ENCODE measurements at regions not wholly inside any gene's neighbourhood (a gene's known extent, or its start where the extent isn't known, plus 50 kb on each side); places are given as distances from the start of the nearest gene placed in this dataset.

- TF ChIP-seq FOXP2 (optimal IDR thresholded peaks at IDR 0.05; ENCODE audit: borderline replicate concordance, extremely low read depth, extremely low read length, insufficient read depth) (no peak), SIN3A (IDR thresholded peaks at IDR 0.05; ENCODE audit: borderline replicate concordance, insufficient read depth, low read length) (no peak), REST (IDR thresholded peaks at IDR 0.05; ENCODE audit: insufficient read depth in 1 of 2, low read depth in 2 of 2, low read length in 2 of 2) (no peak), TAF1 (IDR thresholded peaks at IDR 0.05; ENCODE audit: borderline replicate concordance, insufficient read depth, low read length) (no peak), POLR2AphosphoS5 (IDR thresholded peaks at IDR 0.05; ENCODE audit: low read depth, low read length) (no peak)
These were observed 537.3 kb upstream of the PLXNA2 start for GRCh38 chr1:208781391-208782045.

- TF ChIP-seq FOXP2 (optimal IDR thresholded peaks at IDR 0.05; ENCODE audit: borderline replicate concordance, extremely low read depth, extremely low read length, insufficient read depth) (no peak), SIN3A (IDR thresholded peaks at IDR 0.05; ENCODE audit: borderline replicate concordance, insufficient read depth, low read length) (no peak), POLR2AphosphoS5 (IDR thresholded peaks at IDR 0.05; ENCODE audit: low read depth, low read length) (no peak), REST (IDR thresholded peaks at IDR 0.05; ENCODE audit: insufficient read depth in 1 of 2, low read depth in 2 of 2, low read length in 2 of 2) (no peak), TAF1 (IDR thresholded peaks at IDR 0.05; ENCODE audit: borderline replicate concordance, insufficient read depth, low read length) (no peak)
These were observed 538.0 kb upstream of the PLXNA2 start for GRCh38 chr1:208782186-208782585.

GRCh38 chr1:208785629-208786028, 541.4 kb upstream of the PLXNA2 start:
- TF ChIP-seq POLR2AphosphoS5 (IDR thresholded peaks at IDR 0.05; ENCODE audit: low read depth, low read length) (no peak), FOXP2 (optimal IDR thresholded peaks at IDR 0.05; ENCODE audit: borderline replicate concordance, extremely low read depth, extremely low read length, insufficient read depth) (no peak), SIN3A (IDR thresholded peaks at IDR 0.05; ENCODE audit: borderline replicate concordance, insufficient read depth, low read length) (no peak), REST (IDR thresholded peaks at IDR 0.05; ENCODE audit: insufficient read depth in 1 of 2, low read depth in 2 of 2, low read length in 2 of 2) (no peak), TAF1 (IDR thresholded peaks at IDR 0.05; ENCODE audit: borderline replicate concordance, insufficient read depth, low read length) (no peak)

GRCh38 chr1:208787219-208787618, 543.0 kb upstream of the PLXNA2 start:
- TF ChIP-seq TAF1 (IDR thresholded peaks at IDR 0.05; ENCODE audit: borderline replicate concordance, insufficient read depth, low read length) (no peak), REST (IDR thresholded peaks at IDR 0.05; ENCODE audit: insufficient read depth in 1 of 2, low read depth in 2 of 2, low read length in 2 of 2) (no peak), POLR2AphosphoS5 (IDR thresholded peaks at IDR 0.05; ENCODE audit: low read depth, low read length) (no peak), FOXP2 (optimal IDR thresholded peaks at IDR 0.05; ENCODE audit: borderline replicate concordance, extremely low read depth, extremely low read length, insufficient read depth) (no peak)

Data from PFSK-1 (cell line).